ENCODE measurements at regions not wholly inside any gene's neighbourhood (a gene's known extent, or its start where the extent isn't known, plus 50 kb on each side); places are given as distances from the start of the nearest gene placed in this dataset.

- Histone ChIP-seq H3K36me3 (ENCODE audit: low read length) (no peaks in the 10 kb centered on the region), H3K79me2 (ENCODE audit: insufficient read depth, low read length) (no peaks in the 10 kb centered on the region)
- TF ChIP-seq CTCF (IDR thresholded peaks at IDR 0.05; ENCODE audit: insufficient read depth, low read length, poor library complexity, severe bottlenecking): no peak
- no peak for TF ChIP-seq EZH2phosphoT487 (conservative IDR thresholded peaks at IDR 0.05; ENCODE audit: low read length)
Observed at GRCh38 chr13:80001510-80001842, 339.4 kb downstream of the SPRY2 start.

GRCh38 chr13:80000684-80001509 is 340.0 kb downstream of the SPRY2 start:
- H3K36me3 ChIP-seq (ENCODE audit: low read length): no peaks in the 10 kb centered on the region
- no peaks in the 10 kb centered on the region for H4K20me1 ChIP-seq (ENCODE audit: low read depth, low read length)
- no peak overlapping the region for H3K4me3 ChIP-seq (ENCODE audit: insufficient read depth, low read length, poor library complexity, severe bottlenecking)
- H3K9ac ChIP-seq (ENCODE audit: low read length): no peak overlapping the region
- no peaks in the 10 kb centered on the region for H3K9me2 ChIP-seq (replicated peaks; ENCODE audit: insufficient read depth, low read length)
- TF ChIP-seq EZH2phosphoT487 (conservative IDR thresholded peaks at IDR 0.05; ENCODE audit: low read length): no peak
- TF ChIP-seq CTCF (IDR thresholded peaks at IDR 0.05; ENCODE audit: insufficient read depth, low read length, poor library complexity, severe bottlenecking): no peak
- H2AFZ ChIP-seq (ENCODE audit: low read depth, low read length, severe bottlenecking): no peak overlapping the region
- no peaks in the 10 kb centered on the region for H3K27me3 ChIP-seq (ENCODE audit: low read length)
- no peaks in the 10 kb centered on the region for H3K9me3 ChIP-seq (ENCODE audit: insufficient read depth, low read length)
- no peak overlapping the region for H3K27ac ChIP-seq (ENCODE audit: low read depth, low read length)
- H3K79me2 ChIP-seq (ENCODE audit: insufficient read depth, low read length): no peaks in the 10 kb centered on the region
- no peak overlapping the region for H3K4me2 ChIP-seq (ENCODE audit: low read depth, low read length, poor library complexity, severe bottlenecking)
- H3F3A ChIP-seq (ENCODE audit: insufficient read depth): no peaks in the 10 kb centered on the region

More at GRCh38 chr13:80001510-80001842, 339.4 kb downstream of the SPRY2 start:
- Histone ChIP-seq H3K4me3 (ENCODE audit: insufficient read depth, low read length, poor library complexity, severe bottlenecking) (no peak overlapping the region), H3K4me2 (ENCODE audit: low read depth, low read length, poor library complexity, severe bottlenecking) (no peak overlapping the region), H3K9me3 (ENCODE audit: insufficient read depth, low read length) (no peaks in the 10 kb centered on the region), H4K20me1 (ENCODE audit: low read depth, low read length) (no peaks in the 10 kb centered on the region), H3F3A (ENCODE audit: insufficient read depth) (no peaks in the 10 kb centered on the region), H3K9ac (ENCODE audit: low read length) (no peak overlapping the region), H3K9me2 (replicated peaks; ENCODE audit: insufficient read depth, low read length) (no peaks in the 10 kb centered on the region), H2AFZ (ENCODE audit: low read depth, low read length, severe bottlenecking) (no peak overlapping the region), H3K27me3 (ENCODE audit: low read length) (no peaks in the 10 kb centered on the region), H3K27ac (ENCODE audit: low read depth, low read length) (no peak overlapping the region)

- H4K20me1 ChIP-seq (ENCODE audit: low read depth, low read length): no peaks in the 10 kb centered on the region
- H3K4me2 ChIP-seq (ENCODE audit: low read depth, low read length, poor library complexity, severe bottlenecking): no peak overlapping the region
- H2AFZ ChIP-seq (ENCODE audit: low read depth, low read length, severe bottlenecking): no peak overlapping the region
- no peaks in the 10 kb centered on the region for H3K9me2 ChIP-seq (replicated peaks; ENCODE audit: insufficient read depth, low read length)
- H3K36me3 ChIP-seq (ENCODE audit: low read length): no peaks in the 10 kb centered on the region
- H3K4me3 ChIP-seq (ENCODE audit: insufficient read depth, low read length, poor library complexity, severe bottlenecking): no peak overlapping the region
- H3K9me3 ChIP-seq (ENCODE audit: insufficient read depth, low read length): no peaks in the 10 kb centered on the region
- no peaks in the 10 kb centered on the region for H3F3A ChIP-seq (ENCODE audit: insufficient read depth)
- no peak overlapping the region for H3K9ac ChIP-seq (ENCODE audit: low read length)
- no peaks in the 10 kb centered on the region for H3K79me2 ChIP-seq (ENCODE audit: insufficient read depth, low read length)
- TF ChIP-seq EZH2phosphoT487 (conservative IDR thresholded peaks at IDR 0.05; ENCODE audit: low read length): no peak
- no peak for TF ChIP-seq CTCF (IDR thresholded peaks at IDR 0.05; ENCODE audit: insufficient read depth, low read length, poor library complexity, severe bottlenecking)
- no peaks in the 10 kb centered on the region for H3K27me3 ChIP-seq (ENCODE audit: low read length)
- H3K27ac ChIP-seq (ENCODE audit: low read depth, low read length): no peak overlapping the region
Observed at GRCh38 chr13:79999601-80000000, 341.3 kb downstream of the SPRY2 start.

Measured in SU-DHL-6 (cell line).